CD1c-positive myeloid dendritic cell (primary cell): ENCODE measurements at regions not wholly inside any gene's neighbourhood (a gene's known extent, or its start where the extent isn't known, plus 50 kb on each side); places are given as distances from the start of the nearest gene placed in this dataset.
"Not testable (repeated sequence)": the region's sequence is repeated elsewhere in the genome, so short reads cannot be mapped to it uniquely, and the experiment has no call there.

Experiments
- DNase-seq: peaks from one replicate; pipeline ENCODE4 v3.0.0-alpha.2; 2016; ENCODE audit errors: extremely low spot score

GRCh38 chr1:95297906-95298305 is 63.9 kb downstream of the RWDD3 start:
- not testable (repeated sequence) for DNase-seq

GRCh38 chr1:95301091-95301490 is 67.1 kb downstream of the RWDD3 start:
- DNase-seq: no peak

GRCh38 chr1:95301614-95302013 is 67.6 kb downstream of the RWDD3 start:
- DNase-seq: no peak

GRCh38 chr1:95304803-95305202 is 70.8 kb downstream of the RWDD3 start:
- DNase-seq: no peak

GRCh38 chr1:95308276-95309030 is 74.4 kb downstream of the RWDD3 start:
- no peak for DNase-seq

GRCh38 chr1:95309031-95309471 is 75.0 kb downstream of the RWDD3 start:
- DNase-seq: no peak

- no peak for DNase-seq
These were observed 77.0 kb downstream of the RWDD3 start for GRCh38 chr1:95311014-95311413.

- DNase-seq: no peak
These were observed 77.8 kb downstream of the RWDD3 start for GRCh38 chr1:95311762-95312161.

GRCh38 chr1:95312181-95312580 is 78.2 kb downstream of the RWDD3 start:
- DNase-seq: no peak

GRCh38 chr1:95313527-95313926 is 79.5 kb downstream of the RWDD3 start:
- DNase-seq: no peak

GRCh38 chr1:95321531-95321930 is 87.5 kb downstream of the RWDD3 start:
- no peak for DNase-seq

- DNase-seq: no peak
These were observed 89.1 kb downstream of the RWDD3 start for GRCh38 chr1:95323123-95323522.

GRCh38 chr1:95325349-95325748 is 91.3 kb downstream of the RWDD3 start:
- no peak for DNase-seq

GRCh38 chr1:95326023-95326422 is 92.0 kb downstream of the RWDD3 start:
- no peak for DNase-seq

GRCh38 chr1:95332754-95333153 is 98.7 kb downstream of the RWDD3 start:
- no peak for DNase-seq

- no peak for DNase-seq
These were observed 105.4 kb downstream of the RWDD3 start for GRCh38 chr1:95339377-95339776.

GRCh38 chr1:95340061-95340460 is 106.1 kb downstream of the RWDD3 start:
- DNase-seq: no peak

- DNase-seq: no peak
These were observed 118.8 kb downstream of the RWDD3 start for GRCh38 chr1:95352767-95353166.

- no peak for DNase-seq
These were observed 119.2 kb downstream of the RWDD3 start for GRCh38 chr1:95353194-95353593.

GRCh38 chr1:95364546-95364945 is 130.5 kb downstream of the RWDD3 start:
- DNase-seq: no peak

- DNase-seq: no peak
These were observed 132.5 kb downstream of the RWDD3 start for GRCh38 chr1:95366498-95366897.

- DNase-seq: no peak
These were observed 134.2 kb downstream of the RWDD3 start for GRCh38 chr1:95368178-95368577.

GRCh38 chr1:95369985-95370690 is 136.1 kb downstream of the RWDD3 start:
- no peak for DNase-seq
